ENCODE measurements at regions not wholly inside any gene's neighbourhood (a gene's known extent, or its start where the extent isn't known, plus 50 kb on each side); places are given as distances from the start of the nearest gene placed in this dataset.

DNA sequence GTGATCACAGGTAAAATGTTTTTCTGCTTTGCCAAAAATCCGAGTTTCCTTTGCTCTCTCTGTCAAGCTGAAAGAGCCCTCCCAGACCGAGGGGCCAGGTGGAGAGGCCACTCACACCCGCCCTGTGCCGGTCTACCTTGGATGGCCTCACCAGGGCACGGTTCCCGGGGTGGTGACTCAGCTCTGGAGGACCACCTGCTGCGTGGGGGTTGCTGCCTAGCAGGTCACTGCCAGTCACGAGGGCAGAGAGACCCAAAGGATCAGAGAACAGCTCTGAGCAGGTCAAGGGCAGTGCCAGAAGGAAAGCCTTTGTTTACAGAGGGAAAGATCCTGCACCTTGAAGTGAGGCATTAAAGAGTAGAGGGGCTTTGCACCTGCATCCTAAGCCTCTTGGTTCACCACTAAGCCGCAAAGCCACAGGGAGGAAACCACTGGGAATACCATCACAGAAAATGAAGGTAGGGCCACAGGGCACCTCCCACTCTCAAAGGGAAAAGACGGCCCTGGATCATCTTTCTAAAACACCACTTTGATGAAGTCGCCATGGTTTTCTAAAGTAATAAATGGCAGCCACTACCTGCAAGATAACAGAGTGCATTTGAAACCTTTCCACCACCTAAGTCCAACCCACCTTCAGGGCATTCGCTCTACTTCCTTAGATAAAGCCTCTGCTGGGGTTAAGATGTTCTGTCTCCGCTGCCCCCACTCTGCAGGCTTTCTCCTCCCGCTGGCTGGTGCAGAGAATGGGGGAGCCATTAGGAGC lies 160.3 kb upstream of the KLF14 start:
- in situ Hi-C loops (cut with MboI; ENCODE audit: low sequenced_read_pairs in 4 of 4) (loop anchor here in 1 of 4 donors (10.0 to 25.0 kb wide), 2 partner anchors 143 to 530 kb away; no protein-coding TSS in a partner anchor), intact Hi-C loops (cut with DNase I; ENCODE audit: low total_unique reads) (loop anchor here (1.0 to 5.0 kb wide), 2 partner anchors 48 to 213 kb away; no protein-coding TSS in a partner anchor)
- H3K27me3 ChIP-seq: no peaks in the 10 kb centered on the region
- peak overlapping the region in 3 of 4 donors; percentile 3 to 20 (median 8) for H3K4me3 ChIP-seq
- peak; percentile 30 to 46 for ATAC-seq
- TF ChIP-seq CTCF (IDR thresholded peaks at IDR 0.05 in 4 of 5, conservative IDR thresholded peaks at IDR 0.05 in 1 of 5) (no peak), POLR2A (IDR thresholded peaks at IDR 0.05) (peak in 1 of 2 donors; percentile 58)
- no peaks in the 10 kb centered on the region for H3K9me3 ChIP-seq
- H3K4me1 ChIP-seq: peaks cover 91 to 93% of the 10 kb centered on the region in 2 donors
- H3K27ac ChIP-seq: peak overlapping the region; percentile 91 to 97 (median 94)
- H3K36me3 ChIP-seq: peaks cover 0 to 31% of the 10 kb centered on the region in 2 donors
- DNase-seq: peak; percentile 96 to 99

GRCh38 chr7:130894909-130895750 lies 161.1 kb upstream of the KLF14 start:
- Histone ChIP-seq H3K36me3 (peaks cover 0 to 32% of the 10 kb centered on the region in 2 donors), H3K27ac (peak overlapping the region; percentile 91 to 97 (median 94)), H3K4me1 (peaks cover 91 to 93% of the 10 kb centered on the region in 2 donors), H3K9me3 (no peaks in the 10 kb centered on the region), H3K27me3 (no peaks in the 10 kb centered on the region), H3K4me3 (no peak overlapping the region)
- intact Hi-C loops (cut with DNase I; ENCODE audit: low total_unique reads): loop anchor here (1.0 to 5.0 kb wide), 2 partner anchors 47 to 212 kb away; no protein-coding TSS in a partner anchor
- in situ Hi-C loops (cut with MboI; ENCODE audit: low sequenced_read_pairs in 4 of 4): loop anchor here in 1 of 4 donors (10.0 to 25.0 kb wide), 2 partner anchors 142 to 530 kb away; no protein-coding TSS in a partner anchor
- DNase-seq (peak in 1 of 2 donors; percentile 55), ATAC-seq (peak; percentile 3 to 5)
- no peak for TF ChIP-seq CTCF (IDR thresholded peaks at IDR 0.05 in 4 of 5, conservative IDR thresholded peaks at IDR 0.05 in 1 of 5)
- peak; percentile 17 to 41 for TF ChIP-seq POLR2A (IDR thresholded peaks at IDR 0.05)

GRCh38 chr7:130896051-130896881 lies 162.3 kb upstream of the KLF14 start:
- peaks cover 91 to 93% of the 10 kb centered on the region in 2 donors for H3K4me1 ChIP-seq
- H3K4me3 ChIP-seq: peak overlapping the region in 1 of 4 donors; percentile 5
- in situ Hi-C loops (cut with MboI; ENCODE audit: low sequenced_read_pairs in 4 of 4) (loop anchor here in 1 of 4 donors (10.0 to 25.0 kb wide), 2 partner anchors 141 to 529 kb away; no protein-coding TSS in a partner anchor), intact Hi-C loops (cut with DNase I; ENCODE audit: low total_unique reads) (no loop called here)
- H3K36me3 ChIP-seq: peaks cover 0 to 29% of the 10 kb centered on the region in 2 donors
- ATAC-seq (no peak), DNase-seq (no peak)
- peak overlapping the region; percentile 91 to 97 (median 94) for H3K27ac ChIP-seq
- H3K27me3 ChIP-seq: no peaks in the 10 kb centered on the region
- TF ChIP-seq POLR2A (IDR thresholded peaks at IDR 0.05) (peak in 1 of 2 donors; percentile 7), CTCF (IDR thresholded peaks at IDR 0.05 in 4 of 5, conservative IDR thresholded peaks at IDR 0.05 in 1 of 5) (peak in 2 of 5 experiments; percentile 38 to 39)
- no peaks in the 10 kb centered on the region for H3K9me3 ChIP-seq

Data from gastrocnemius medialis (tissue), 4 donors.